Ovary (tissue), 3 donors: ENCODE measurements at regions not wholly inside any gene's neighbourhood (a gene's known extent, or its start where the extent isn't known, plus 50 kb on each side); places are given as distances from the start of the nearest gene placed in this dataset.

ENCODE experiments used
- POLR2A ChIP-seq: fragments of 450-650 bp; IDR thresholded peaks from one replicate; pipeline ENCODE4 v1.6.1; 2017; ENCODE audit warnings: antibody characterized with exemption, mild to moderate bottlenecking, moderate library complexity
- TF ChIP-seq, protein P1 (sequence below), 3 donors: fragments of 450-650 bp in 2 of 3; fragments of 200-600 bp in 1 of 3; IDR thresholded peaks; one replicate each; pipeline versions ENCODE4 v1.5.1 to v1.8.0; 2016 to 2022; ENCODE audit warnings: antibody characterized with exemption in 3 of 3, mild to moderate bottlenecking in 1 of 3
- donor health status: DM: no; HTN: no; CAD: no.

- TF ChIP-seq, protein P1, sequence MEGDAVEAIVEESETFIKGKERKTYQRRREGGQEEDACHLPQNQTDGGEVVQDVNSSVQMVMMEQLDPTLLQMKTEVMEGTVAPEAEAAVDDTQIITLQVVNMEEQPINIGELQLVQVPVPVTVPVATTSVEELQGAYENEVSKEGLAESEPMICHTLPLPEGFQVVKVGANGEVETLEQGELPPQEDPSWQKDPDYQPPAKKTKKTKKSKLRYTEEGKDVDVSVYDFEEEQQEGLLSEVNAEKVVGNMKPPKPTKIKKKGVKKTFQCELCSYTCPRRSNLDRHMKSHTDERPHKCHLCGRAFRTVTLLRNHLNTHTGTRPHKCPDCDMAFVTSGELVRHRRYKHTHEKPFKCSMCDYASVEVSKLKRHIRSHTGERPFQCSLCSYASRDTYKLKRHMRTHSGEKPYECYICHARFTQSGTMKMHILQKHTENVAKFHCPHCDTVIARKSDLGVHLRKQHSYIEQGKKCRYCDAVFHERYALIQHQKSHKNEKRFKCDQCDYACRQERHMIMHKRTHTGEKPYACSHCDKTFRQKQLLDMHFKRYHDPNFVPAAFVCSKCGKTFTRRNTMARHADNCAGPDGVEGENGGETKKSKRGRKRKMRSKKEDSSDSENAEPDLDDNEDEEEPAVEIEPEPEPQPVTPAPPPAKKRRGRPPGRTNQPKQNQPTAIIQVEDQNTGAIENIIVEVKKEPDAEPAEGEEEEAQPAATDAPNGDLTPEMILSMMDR (IDR thresholded peaks at IDR 0.05) = no peak
- TF ChIP-seq POLR2A = no peak
Measured at GRCh38 chr5:124620743-124621142, 125.7 kb downstream of the ZNF608 start.
